GM12892 (cell line): ENCODE measurements at regions not wholly inside any gene's neighbourhood (a gene's known extent, or its start where the extent isn't known, plus 50 kb on each side); places are given as distances from the start of the nearest gene placed in this dataset.

Experiments used
- POLR2A ChIP-seq: IDR thresholded peaks from 2 replicates; pipeline ENCODE4 v1.6.1; 2011; ENCODE audit warnings: low read depth, low read length, control low read depth
- POLR2AphosphoS5 ChIP-seq: IDR thresholded peaks from 2 replicates; pipeline ENCODE4 v1.6.1; 2011; ENCODE audit warnings: low read depth, low read length, control low read depth
- TAF1 ChIP-seq: IDR thresholded peaks from 2 replicates; pipeline ENCODE4 v1.6.1; 2011; ENCODE audit warnings: low read depth, mild to moderate bottlenecking, control low read depth, low read length, borderline replicate concordance

DNA sequence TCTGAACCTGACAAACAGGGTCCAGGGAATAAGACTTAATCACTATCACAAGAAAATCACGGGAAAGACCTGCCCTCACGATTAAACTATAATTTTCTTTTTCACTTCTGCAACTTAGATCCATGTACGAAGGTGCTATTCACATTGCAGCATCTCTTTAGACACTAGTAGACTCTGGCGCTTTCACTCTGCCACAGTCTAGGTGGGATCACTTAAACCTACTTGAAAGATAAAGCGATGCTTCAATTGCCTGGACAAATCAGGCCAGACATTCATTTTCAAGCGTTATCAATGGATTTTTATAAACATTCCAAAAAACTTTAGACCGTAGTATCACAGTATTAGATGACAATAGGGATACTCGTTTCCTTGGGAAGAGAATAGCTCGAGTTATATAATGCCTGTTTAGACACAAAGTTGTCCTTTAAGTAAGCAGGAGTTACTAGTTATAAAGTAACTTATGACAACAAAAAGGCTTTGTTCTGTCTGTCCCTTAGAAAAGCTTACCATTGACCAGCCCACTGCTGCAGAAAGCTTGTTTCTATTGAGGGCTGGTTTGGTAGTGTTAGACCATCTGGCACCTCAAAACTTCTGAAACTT lies 367.3 kb downstream of the UTRN start:
- TF ChIP-seq TAF1, result no peak
- no peak for TF ChIP-seq POLR2AphosphoS5
- no peak for TF ChIP-seq POLR2A
